Activated CD8-positive, alpha-beta T cell treated with anti-CD3 and anti-CD28 coated beads, Interleukin-2, amount 10 ng/mL, durations not matched to agents 7 days and 5 days (primary cell): ENCODE measurements at regions not wholly inside any gene's neighbourhood (a gene's known extent, or its start where the extent isn't known, plus 50 kb on each side); places are given as distances from the start of the nearest gene placed in this dataset.
A peak's percentile ranks its signal among the peaks of the same experiment; 100 is the strongest.

Source experiments
- ATAC-seq: fragments of 150-1000 bp; cut with Tn5 transposase; one replicate; pipeline ENCODE4 v1.10.0; 2021; ENCODE audit warnings: moderate library complexity
- CTCF ChIA-PET: fragments of 350-600 bp; sonication (Branson Sonifier 250); formaldehyde crosslinking; loops from one replicate; lab custom pipeline; 2021; ENCODE audit warnings: antibody characterized with exemption; lab: Charles Lee
- POLR2A ChIA-PET: fragments of 350-600 bp; sonication (Branson Sonifier 250); formaldehyde crosslinking; loops from one replicate; lab custom pipeline; 2021; ENCODE audit warnings: antibody characterized with exemption; lab: Charles Lee
- DNase-seq: peaks from one replicate; pipeline ENCODE4 v3.0.0-alpha.2; 2020
- H3K27ac Mint-ChIP-seq: one replicate; pipeline ENCODE4 v1.8.0; 2021; ENCODE audit warnings: mild to moderate bottlenecking, mixed read lengths
- H3K27me3 Mint-ChIP-seq: one replicate; pipeline ENCODE4 v1.8.0; 2021; ENCODE audit warnings: low read depth, mixed read lengths
- H3K36me3 Mint-ChIP-seq: one replicate; pipeline ENCODE4 v1.8.0; 2021; ENCODE audit warnings: low read depth, mixed read lengths
- H3K4me1 Mint-ChIP-seq: one replicate; pipeline ENCODE4 v1.8.0; 2021; ENCODE audit warnings: low read depth, mixed read lengths
- H3K4me3 Mint-ChIP-seq: one replicate; pipeline ENCODE4 v1.8.0; 2021; ENCODE audit warnings: mild to moderate bottlenecking, mixed read lengths
- H3K9me3 Mint-ChIP-seq: one replicate; pipeline ENCODE4 v1.8.0; 2022; ENCODE audit warnings: mixed read lengths; ENCODE audit not compliant: insufficient read depth

- no peak overlapping the region for H3K27ac Mint-ChIP-seq
- H3K36me3 Mint-ChIP-seq = no peaks in the 10 kb centered on the region
- ChIA-PET CTCF (interaction anchor here (1.1 kb wide), 1 partner anchor 25 kb away, joined by 3 read pairs; no protein-coding TSS in a partner anchor), POLR2A (no interaction called here)
- no peaks in the 10 kb centered on the region for H3K4me1 Mint-ChIP-seq
- no peaks in the 10 kb centered on the region for H3K9me3 Mint-ChIP-seq
- DNase-seq (no peak), ATAC-seq (no peak)
- H3K27me3 Mint-ChIP-seq = peaks cover 5% of the 10 kb centered on the region
- no peak overlapping the region for H3K4me3 Mint-ChIP-seq
Measured at GRCh38 chr9:121574774-121575519, 75.3 kb upstream of the GGTA1 start.

- ChIA-PET CTCF (no interaction called here), POLR2A (interaction anchor here (0.8 kb wide), 1 partner anchor 10 kb away, joined by 3 read pairs; no protein-coding TSS in a partner anchor)
- no peaks in the 10 kb centered on the region for H3K36me3 Mint-ChIP-seq
- no peak overlapping the region for H3K27ac Mint-ChIP-seq
- no peak for DNase-seq
- H3K27me3 Mint-ChIP-seq = peaks cover 4% of the 10 kb centered on the region
- no peak for ATAC-seq
- H3K9me3 Mint-ChIP-seq = no peaks in the 10 kb centered on the region
- no peak overlapping the region for H3K4me3 Mint-ChIP-seq
- H3K4me1 Mint-ChIP-seq = no peaks in the 10 kb centered on the region
Measured at GRCh38 chr9:121576281-121577075, 75.0 kb upstream of the DAB2IP start.

DNA sequence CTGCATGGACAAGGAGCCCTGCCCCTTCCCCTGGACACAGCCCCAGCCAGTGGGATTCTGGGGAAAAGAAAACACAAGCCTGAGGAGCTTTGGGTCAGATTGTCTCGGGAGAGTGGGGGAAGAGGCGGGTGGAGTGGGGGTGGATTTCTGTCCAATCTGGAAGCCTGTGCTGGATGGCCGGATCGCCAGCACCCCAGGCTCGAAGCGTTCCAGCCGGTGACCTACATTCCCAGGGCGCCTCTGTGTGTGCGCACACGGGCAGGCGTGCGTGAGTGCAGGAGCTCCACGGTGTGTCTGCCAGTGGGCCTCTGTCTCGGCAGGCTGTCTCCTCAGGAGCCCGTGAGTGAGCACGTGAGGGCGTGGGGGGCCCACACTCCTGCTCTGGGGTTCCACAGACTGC lies 74.3 kb upstream of the DAB2IP start:
- H3K9me3 Mint-ChIP-seq = no peaks in the 10 kb centered on the region
- no peaks in the 10 kb centered on the region for H3K4me1 Mint-ChIP-seq
- POLR2A ChIA-PET = interaction anchor here (0.8 kb wide), 1 partner anchor 9 kb away, joined by 3 read pairs; no protein-coding TSS in a partner anchor
- ATAC-seq (peak; percentile 33), DNase-seq (no peak)
- CTCF ChIA-PET = no interaction called here
- H3K27me3 Mint-ChIP-seq = peaks cover 4% of the 10 kb centered on the region
- no peaks in the 10 kb centered on the region for H3K36me3 Mint-ChIP-seq
- H3K4me3 Mint-ChIP-seq = no peak overlapping the region
- H3K27ac Mint-ChIP-seq = no peak overlapping the region

- H3K36me3 Mint-ChIP-seq = no peaks in the 10 kb centered on the region
- ChIA-PET CTCF (no interaction called here), POLR2A (no interaction called here)
- no peak for DNase-seq
- ATAC-seq = no peak
- no peaks in the 10 kb centered on the region for H3K9me3 Mint-ChIP-seq
- H3K4me3 Mint-ChIP-seq = no peak overlapping the region
- no peak overlapping the region for H3K27ac Mint-ChIP-seq
- no peaks in the 10 kb centered on the region for H3K4me1 Mint-ChIP-seq
- H3K27me3 Mint-ChIP-seq = peaks cover 7% of the 10 kb centered on the region
Measured at GRCh38 chr9:121577572-121577971, 73.9 kb upstream of the DAB2IP start.

DNA sequence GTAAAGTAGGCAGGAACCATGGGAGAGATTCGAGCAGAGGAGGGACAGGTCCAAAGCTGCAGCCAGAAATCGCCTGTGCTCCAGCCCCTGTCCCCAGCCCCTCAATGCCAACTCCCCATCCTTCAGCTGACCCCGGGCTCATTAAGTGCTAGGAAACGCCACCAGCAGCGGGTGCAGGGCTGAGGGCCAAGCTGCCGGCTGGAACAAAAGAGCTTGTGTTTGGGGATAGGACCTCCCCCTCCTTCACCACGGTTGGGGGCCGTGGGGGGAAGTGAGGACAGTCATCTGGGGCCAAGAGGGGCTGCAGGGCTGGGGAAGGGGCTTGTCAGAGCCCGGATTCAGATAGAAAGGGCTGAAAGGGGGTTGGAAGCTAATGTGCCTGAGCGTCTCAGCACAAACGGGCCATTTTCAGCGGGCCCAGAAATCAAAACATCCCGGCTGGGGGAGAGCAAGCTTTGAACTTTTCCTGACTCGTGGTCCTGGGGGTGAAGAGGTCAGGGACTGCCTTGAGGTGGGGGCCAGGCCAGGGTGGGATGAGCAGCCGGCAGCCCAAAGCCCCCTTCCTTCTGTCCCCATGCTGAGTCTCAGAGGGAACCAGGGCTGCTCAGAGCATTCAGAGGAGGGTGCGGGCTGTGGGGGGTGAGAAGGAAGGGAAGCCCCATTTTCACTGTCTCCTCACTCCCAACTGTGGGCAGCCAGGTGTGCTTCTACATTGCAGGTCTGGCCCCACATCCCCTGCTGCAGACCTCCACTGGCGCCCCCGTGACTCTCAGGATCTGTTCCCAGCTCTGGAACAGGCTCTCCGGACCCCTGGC lies 69.4 kb upstream of the DAB2IP start:
- Mint-ChIP-seq H3K36me3 (no peaks in the 10 kb centered on the region), H3K27me3 (peaks cover 10% of the 10 kb centered on the region), H3K27ac (no peak overlapping the region), H3K9me3 (no peaks in the 10 kb centered on the region), H3K4me1 (no peaks in the 10 kb centered on the region), H3K4me3 (no peak overlapping the region)
- ChIA-PET CTCF (no interaction called here), POLR2A (no interaction called here)
- DNase-seq = no peak
- ATAC-seq = no peak

GRCh38 chr9:121582641-121583040 lies 68.8 kb upstream of the DAB2IP start:
- POLR2A ChIA-PET = no interaction called here
- Mint-ChIP-seq H3K36me3 (no peaks in the 10 kb centered on the region), H3K4me1 (no peaks in the 10 kb centered on the region)

GRCh38 chr9:121584421-121584820 lies 67.0 kb upstream of the DAB2IP start:
- ChIA-PET POLR2A (no interaction called here), CTCF (no interaction called here)
- no peaks in the 10 kb centered on the region for H3K9me3 Mint-ChIP-seq
- H3K4me3 Mint-ChIP-seq = no peak overlapping the region
- no peak overlapping the region for H3K27ac Mint-ChIP-seq
- ATAC-seq = no peak
- no peaks in the 10 kb centered on the region for H3K36me3 Mint-ChIP-seq
- H3K27me3 Mint-ChIP-seq = peaks cover 22% of the 10 kb centered on the region
- no peaks in the 10 kb centered on the region for H3K4me1 Mint-ChIP-seq
- no peak for DNase-seq

More at GRCh38 chr9:121582641-121583040, 68.8 kb upstream of the DAB2IP start:
- Mint-ChIP-seq H3K4me3 (no peak overlapping the region), H3K9me3 (no peaks in the 10 kb centered on the region), H3K27ac (no peak overlapping the region), H3K27me3 (peaks cover 11% of the 10 kb centered on the region)
- DNase-seq = no peak
- CTCF ChIA-PET = no interaction called here
- ATAC-seq = no peak

DNA sequence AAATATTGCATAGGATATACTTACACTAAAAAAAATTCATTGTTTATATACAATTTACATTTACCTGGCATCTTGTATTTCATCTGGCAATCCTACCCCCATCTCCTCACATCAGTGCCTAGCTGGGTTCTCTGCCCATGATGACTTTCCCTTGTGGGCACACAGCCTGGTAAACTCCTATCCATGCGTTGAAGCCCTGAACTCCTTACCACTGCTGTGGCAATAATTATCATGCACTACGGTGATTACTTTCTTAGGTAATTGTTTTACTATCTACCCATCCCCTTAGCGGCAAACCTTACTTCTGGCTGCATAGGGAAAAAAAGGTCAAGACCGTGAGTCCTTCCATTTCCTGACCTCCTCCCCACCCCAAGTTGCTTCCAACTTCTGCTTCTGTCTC lies 63.6 kb upstream of the DAB2IP start:
- DNase-seq (no peak), ATAC-seq (no peak)
- Mint-ChIP-seq H3K9me3 (no peaks in the 10 kb centered on the region), H3K4me3 (no peak overlapping the region), H3K27me3 (peaks cover 29% of the 10 kb centered on the region), H3K27ac (no peak overlapping the region), H3K4me1 (no peaks in the 10 kb centered on the region), H3K36me3 (no peaks in the 10 kb centered on the region)
- POLR2A ChIA-PET = no interaction called here
- CTCF ChIA-PET = no interaction called here

DNA sequence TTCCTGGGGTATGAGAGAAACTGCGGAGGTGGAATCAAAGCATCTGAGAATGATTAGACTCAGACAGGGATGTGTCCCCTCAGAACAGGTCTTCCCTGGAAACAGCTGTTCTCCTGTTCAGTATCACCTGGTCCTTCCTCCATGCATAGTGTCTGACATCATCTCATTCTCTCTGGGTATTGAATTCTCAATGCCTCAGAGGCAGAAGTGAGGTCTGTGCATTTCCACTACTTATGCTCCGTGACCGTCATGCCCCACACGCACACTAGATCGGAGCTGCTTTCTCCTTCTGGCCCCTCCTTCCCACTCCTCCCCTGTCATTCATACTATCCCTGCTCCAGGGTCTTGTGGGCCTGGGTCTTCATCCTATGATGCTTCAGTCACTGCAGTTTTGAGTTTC lies 61.4 kb upstream of the DAB2IP start:
- no peak overlapping the region for H3K4me3 Mint-ChIP-seq
- no peaks in the 10 kb centered on the region for H3K4me1 Mint-ChIP-seq
- H3K36me3 Mint-ChIP-seq = no peaks in the 10 kb centered on the region
- no peak for DNase-seq
- H3K27ac Mint-ChIP-seq = no peak overlapping the region
- CTCF ChIA-PET = interaction anchor here (1.2 kb wide), 1 partner anchor 40 kb away, joined by 4 read pairs; no protein-coding TSS in a partner anchor
- no peaks in the 10 kb centered on the region for H3K9me3 Mint-ChIP-seq
- ATAC-seq = no peak
- POLR2A ChIA-PET = no interaction called here
- H3K27me3 Mint-ChIP-seq = peaks cover 29% of the 10 kb centered on the region

- Mint-ChIP-seq H3K9me3 (no peaks in the 10 kb centered on the region), H3K36me3 (no peaks in the 10 kb centered on the region), H3K4me1 (no peaks in the 10 kb centered on the region), H3K27ac (no peak overlapping the region), H3K27me3 (peaks cover 35% of the 10 kb centered on the region), H3K4me3 (no peak overlapping the region)
- CTCF ChIA-PET = no interaction called here
- DNase-seq (no peak), ATAC-seq (no peak)
- POLR2A ChIA-PET = no interaction called here
Measured at GRCh38 chr9:121592265-121592664, 59.2 kb upstream of the DAB2IP start.

- Mint-ChIP-seq H3K27ac (no peak overlapping the region), H3K9me3 (no peaks in the 10 kb centered on the region), H3K4me3 (no peak overlapping the region), H3K27me3 (peaks cover 39% of the 10 kb centered on the region), H3K4me1 (no peaks in the 10 kb centered on the region), H3K36me3 (peaks cover 2% of the 10 kb centered on the region)
- DNase-seq (no peak), ATAC-seq (no peak)
- CTCF ChIA-PET = no interaction called here
- POLR2A ChIA-PET = no interaction called here
Measured at GRCh38 chr9:121593066-121593465, 58.4 kb upstream of the DAB2IP start.
